Epithelial cell of proximal tubule (primary cell): ENCODE measurements at regions not wholly inside any gene's neighbourhood (a gene's known extent, or its start where the extent isn't known, plus 50 kb on each side); places are given as distances from the start of the nearest gene placed in this dataset.

Experiments
- DNase-seq: peaks from one replicate; pipeline ENCODE4 v3.0.0-alpha.2; 2011; ENCODE audit warnings: low read depth
- H3K4me3 ChIP-seq: 2 replicates; pipeline ENCODE4 v1.5.1; 2011; ENCODE audit warnings: low read depth, mild to moderate bottlenecking, low read length
- TF ChIP-seq, protein P1 (sequence below): conservative IDR thresholded peaks from 2 replicates; pipeline ENCODE4 v1.5.1; 2012; ENCODE audit warnings: low read depth, mild to moderate bottlenecking, low read length

GRCh38 chr18:41501848-41502247, 453.2 kb upstream of the PIK3C3 start:
- TF ChIP-seq, protein P1, sequence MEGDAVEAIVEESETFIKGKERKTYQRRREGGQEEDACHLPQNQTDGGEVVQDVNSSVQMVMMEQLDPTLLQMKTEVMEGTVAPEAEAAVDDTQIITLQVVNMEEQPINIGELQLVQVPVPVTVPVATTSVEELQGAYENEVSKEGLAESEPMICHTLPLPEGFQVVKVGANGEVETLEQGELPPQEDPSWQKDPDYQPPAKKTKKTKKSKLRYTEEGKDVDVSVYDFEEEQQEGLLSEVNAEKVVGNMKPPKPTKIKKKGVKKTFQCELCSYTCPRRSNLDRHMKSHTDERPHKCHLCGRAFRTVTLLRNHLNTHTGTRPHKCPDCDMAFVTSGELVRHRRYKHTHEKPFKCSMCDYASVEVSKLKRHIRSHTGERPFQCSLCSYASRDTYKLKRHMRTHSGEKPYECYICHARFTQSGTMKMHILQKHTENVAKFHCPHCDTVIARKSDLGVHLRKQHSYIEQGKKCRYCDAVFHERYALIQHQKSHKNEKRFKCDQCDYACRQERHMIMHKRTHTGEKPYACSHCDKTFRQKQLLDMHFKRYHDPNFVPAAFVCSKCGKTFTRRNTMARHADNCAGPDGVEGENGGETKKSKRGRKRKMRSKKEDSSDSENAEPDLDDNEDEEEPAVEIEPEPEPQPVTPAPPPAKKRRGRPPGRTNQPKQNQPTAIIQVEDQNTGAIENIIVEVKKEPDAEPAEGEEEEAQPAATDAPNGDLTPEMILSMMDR, result no peak
- DNase-seq, result no peak
- H3K4me3 ChIP-seq, result no peak overlapping the region

GRCh38 chr18:41499345-41499744, 455.7 kb upstream of the PIK3C3 start:
- H3K4me3 ChIP-seq, result no peak overlapping the region
- DNase-seq, result no peak
- TF ChIP-seq, protein P1, result no peak

DNA sequence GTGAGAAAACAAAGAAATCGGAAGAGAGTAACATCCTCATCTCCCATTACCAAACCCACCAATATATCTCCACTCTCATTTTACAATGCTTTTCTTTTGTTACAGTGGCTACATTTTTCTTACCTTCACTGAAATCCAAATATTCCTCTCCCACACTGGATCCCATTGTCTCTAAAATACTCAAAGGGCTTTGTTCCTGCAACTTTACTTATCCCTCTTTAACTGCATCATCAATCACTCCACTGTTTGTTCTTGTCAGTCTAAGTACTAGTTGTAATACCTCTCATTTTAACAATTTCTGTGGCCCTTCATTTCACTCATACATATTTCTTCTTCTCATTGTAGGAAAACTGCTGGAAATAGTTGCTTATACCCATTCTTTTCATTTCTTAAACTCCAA, 464.2 kb upstream of the PIK3C3 start:
- DNase-seq, result no peak
- no peak overlapping the region for H3K4me3 ChIP-seq
- TF ChIP-seq, protein P1, result no peak

DNA sequence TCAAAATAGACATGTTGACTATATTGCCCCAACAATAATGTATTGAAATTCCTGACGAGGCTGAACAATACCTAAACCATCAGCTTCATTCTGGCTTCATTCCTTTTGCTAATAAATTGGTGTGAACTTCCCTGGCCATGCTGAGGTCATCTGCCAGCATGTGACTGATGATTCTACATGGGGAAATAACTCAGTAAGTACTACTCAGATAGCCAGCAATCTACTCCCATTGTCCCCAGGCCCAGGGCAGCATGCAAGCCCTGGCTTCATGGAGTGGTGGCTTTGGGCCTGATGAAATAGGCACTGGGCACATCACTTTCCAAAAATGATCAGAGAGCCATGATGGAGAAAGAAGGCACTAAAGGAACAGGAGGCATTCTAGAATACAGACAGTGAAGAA, 468.5 kb upstream of the PIK3C3 start:
- TF ChIP-seq, protein P1, result no peak
- no peak for DNase-seq
- H3K4me3 ChIP-seq, result no peak overlapping the region

DNA sequence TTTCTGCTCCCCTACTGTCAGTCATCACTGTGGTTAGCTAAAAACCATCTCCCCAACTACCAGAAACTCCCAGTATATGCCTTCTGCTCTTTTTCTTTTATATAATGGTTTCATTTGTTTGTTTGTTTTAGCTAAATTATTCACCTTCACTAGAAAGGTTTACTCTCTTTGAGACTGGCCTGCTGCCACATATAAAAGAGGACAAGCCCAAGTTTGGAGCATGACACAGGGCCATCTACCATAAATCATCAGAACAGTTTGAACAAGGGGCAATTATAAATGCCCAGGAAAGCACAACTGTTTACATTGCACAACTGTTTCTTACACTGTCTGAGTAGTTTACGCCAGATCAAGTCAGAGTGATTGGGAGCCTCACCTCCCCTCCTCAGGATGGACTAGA, 471.0 kb upstream of the PIK3C3 start:
- H3K4me3 ChIP-seq, result no peak overlapping the region

GRCh38 chr18:41482501-41482900, 472.5 kb upstream of the PIK3C3 start:
- no peak overlapping the region for H3K4me3 ChIP-seq
- TF ChIP-seq, protein P1, result no peak
- no peak for DNase-seq

More for the DNA sequence above, 471.0 kb upstream of the PIK3C3 start:
- TF ChIP-seq, protein P1, result no peak
- no peak for DNase-seq

DNA sequence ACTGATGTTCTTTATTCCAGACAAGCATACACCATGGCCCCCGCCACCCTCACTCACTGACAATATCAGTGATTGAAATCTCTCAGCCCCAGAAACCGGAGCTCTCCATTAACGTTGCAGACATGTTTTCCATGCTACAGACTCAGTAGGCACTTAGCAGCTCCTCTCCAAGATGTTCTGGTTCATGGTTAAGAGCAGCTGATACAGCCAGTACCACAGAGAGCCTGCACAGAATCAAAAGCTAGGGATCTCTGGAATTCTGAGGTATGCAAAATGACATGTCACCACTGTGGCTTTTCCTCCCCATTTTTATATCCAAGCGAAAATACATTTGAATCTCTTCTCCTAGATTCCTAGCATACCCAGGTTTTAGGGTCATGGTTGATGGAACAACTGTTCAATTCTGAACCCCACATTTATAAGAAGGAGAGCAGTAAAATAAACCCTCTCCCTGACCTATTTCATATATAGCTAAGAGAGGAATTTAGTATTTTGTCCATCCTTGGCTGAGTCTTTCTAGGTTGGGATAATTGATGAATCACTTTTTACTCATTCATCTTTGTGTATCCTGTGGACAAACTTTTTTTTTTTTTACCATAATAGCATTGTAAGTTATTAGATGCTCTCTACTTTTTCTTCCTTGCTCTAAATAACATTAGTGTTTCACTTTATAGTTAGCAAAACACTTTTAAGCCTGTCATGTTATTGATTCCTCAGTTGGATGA, 488.4 kb upstream of the PIK3C3 start:
- no peak for DNase-seq
- TF ChIP-seq, protein P1, result no peak
- no peak overlapping the region for H3K4me3 ChIP-seq
